Nephron progenitor cell (in vitro differentiated cells): ENCODE measurements at regions not wholly inside any gene's neighbourhood (a gene's known extent, or its start where the extent isn't known, plus 50 kb on each side); places are given as distances from the start of the nearest gene placed in this dataset.

Source experiments
- DNase-seq: peaks from one replicate; pipeline ENCODE4 v3.0.0; 2021
- H3K27ac Mint-ChIP-seq: 2 replicates; pipeline ENCODE4 v1.8.0; 2021; ENCODE audit warnings: mild to moderate bottlenecking, moderate library complexity, mixed read lengths
- H3K27me3 Mint-ChIP-seq: 2 replicates; pipeline ENCODE4 v1.8.0; 2021; ENCODE audit warnings: mild to moderate bottlenecking, low read depth, mixed read lengths; ENCODE audit not compliant: poor library complexity
- H3K36me3 Mint-ChIP-seq: 2 replicates; pipeline ENCODE4 v1.8.0; 2021; ENCODE audit warnings: low read depth, mixed read lengths
- H3K4me1 Mint-ChIP-seq: 2 replicates; pipeline ENCODE4 v1.8.0; 2021; ENCODE audit warnings: mixed read lengths
- H3K4me3 Mint-ChIP-seq: 2 replicates; pipeline ENCODE4 v1.8.0; 2021; ENCODE audit warnings: mild to moderate bottlenecking, moderate library complexity, mixed read lengths
- H3K9me3 Mint-ChIP-seq: 2 replicates; pipeline ENCODE4 v1.8.0; 2021; ENCODE audit warnings: mild to moderate bottlenecking, moderate library complexity, mixed read lengths
- TF ChIP-seq, protein P1 (sequence below): fragments of 200-600 bp; sonication (generic); IDR thresholded peaks from 2 replicates; pipeline ENCODE4 v1.5.0; 2021; ENCODE audit warnings: antibody characterized with exemption

DNA sequence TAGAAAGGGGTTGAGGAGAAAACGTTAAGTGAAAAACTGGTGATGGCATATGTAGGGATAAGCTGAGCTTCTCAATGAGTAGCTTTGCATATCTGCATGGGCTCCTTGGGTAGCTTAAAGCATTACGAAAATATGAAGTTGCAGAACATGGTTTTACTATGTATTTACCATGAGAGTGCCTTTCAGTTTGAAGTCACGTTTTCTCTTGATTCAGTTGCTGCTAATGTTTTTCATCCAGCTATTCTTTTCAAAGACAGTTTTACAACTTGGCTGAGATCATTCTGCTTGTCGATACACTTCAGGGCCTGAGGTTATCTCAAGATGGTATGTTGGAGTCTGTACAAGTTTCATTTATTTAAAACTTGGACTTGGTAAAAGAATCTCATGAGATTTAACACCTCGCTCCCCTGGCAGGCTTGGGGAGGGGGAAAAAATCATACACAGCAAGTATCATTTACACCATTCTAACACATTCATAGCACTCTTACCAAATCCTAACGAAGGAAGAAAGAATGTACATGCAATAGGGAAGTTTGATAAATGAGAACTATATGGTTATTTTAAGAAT lies 103.3 kb upstream of the CMC1 start:
- H3K4me1 Mint-ChIP-seq = no peaks in the 10 kb centered on the region
- peaks cover 3% of the 10 kb centered on the region for H3K27me3 Mint-ChIP-seq
- no peak for DNase-seq
- TF ChIP-seq, protein P1, sequence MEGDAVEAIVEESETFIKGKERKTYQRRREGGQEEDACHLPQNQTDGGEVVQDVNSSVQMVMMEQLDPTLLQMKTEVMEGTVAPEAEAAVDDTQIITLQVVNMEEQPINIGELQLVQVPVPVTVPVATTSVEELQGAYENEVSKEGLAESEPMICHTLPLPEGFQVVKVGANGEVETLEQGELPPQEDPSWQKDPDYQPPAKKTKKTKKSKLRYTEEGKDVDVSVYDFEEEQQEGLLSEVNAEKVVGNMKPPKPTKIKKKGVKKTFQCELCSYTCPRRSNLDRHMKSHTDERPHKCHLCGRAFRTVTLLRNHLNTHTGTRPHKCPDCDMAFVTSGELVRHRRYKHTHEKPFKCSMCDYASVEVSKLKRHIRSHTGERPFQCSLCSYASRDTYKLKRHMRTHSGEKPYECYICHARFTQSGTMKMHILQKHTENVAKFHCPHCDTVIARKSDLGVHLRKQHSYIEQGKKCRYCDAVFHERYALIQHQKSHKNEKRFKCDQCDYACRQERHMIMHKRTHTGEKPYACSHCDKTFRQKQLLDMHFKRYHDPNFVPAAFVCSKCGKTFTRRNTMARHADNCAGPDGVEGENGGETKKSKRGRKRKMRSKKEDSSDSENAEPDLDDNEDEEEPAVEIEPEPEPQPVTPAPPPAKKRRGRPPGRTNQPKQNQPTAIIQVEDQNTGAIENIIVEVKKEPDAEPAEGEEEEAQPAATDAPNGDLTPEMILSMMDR = no peak
- no peak overlapping the region for H3K27ac Mint-ChIP-seq
- H3K9me3 Mint-ChIP-seq = no peaks in the 10 kb centered on the region
- no peak overlapping the region for H3K4me3 Mint-ChIP-seq
- no peaks in the 10 kb centered on the region for H3K36me3 Mint-ChIP-seq

GRCh38 chr3:28139288-28139687 lies 102.1 kb upstream of the CMC1 start:
- no peaks in the 10 kb centered on the region for H3K9me3 Mint-ChIP-seq
- H3K4me3 Mint-ChIP-seq = no peak overlapping the region
- H3K27me3 Mint-ChIP-seq = peaks cover 3% of the 10 kb centered on the region
- no peak for DNase-seq
- TF ChIP-seq, protein P1 = no peak
- H3K4me1 Mint-ChIP-seq = no peaks in the 10 kb centered on the region
- H3K27ac Mint-ChIP-seq = no peak overlapping the region
- no peaks in the 10 kb centered on the region for H3K36me3 Mint-ChIP-seq

GRCh38 chr3:28139967-28140634 lies 101.3 kb upstream of the CMC1 start:
- peaks cover 3% of the 10 kb centered on the region for H3K27me3 Mint-ChIP-seq
- TF ChIP-seq, protein P1 = no peak
- H3K4me3 Mint-ChIP-seq = no peak overlapping the region
- H3K4me1 Mint-ChIP-seq = no peaks in the 10 kb centered on the region
- H3K27ac Mint-ChIP-seq = no peak overlapping the region
- no peak for DNase-seq
- no peaks in the 10 kb centered on the region for H3K36me3 Mint-ChIP-seq
- no peaks in the 10 kb centered on the region for H3K9me3 Mint-ChIP-seq

DNA sequence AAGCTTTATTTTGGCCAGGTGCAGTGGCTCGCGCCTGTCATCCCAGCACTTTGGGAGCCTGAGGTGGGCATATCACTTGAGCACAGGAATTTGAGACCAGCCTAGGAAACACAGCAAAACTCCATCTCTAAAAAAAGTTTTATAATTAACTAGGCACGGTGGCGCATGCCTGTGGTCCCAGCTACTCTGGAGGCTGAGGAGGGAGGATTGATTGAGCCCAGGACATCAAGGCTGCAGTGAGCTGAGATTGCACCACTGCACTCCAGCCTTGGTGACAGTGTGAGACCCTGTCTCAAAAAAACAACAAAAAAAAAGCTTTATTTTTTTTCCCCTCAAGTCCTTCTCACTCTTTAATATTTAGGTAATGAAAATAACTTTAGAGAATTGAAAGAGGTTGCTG lies 100.8 kb upstream of the CMC1 start:
- H3K4me1 Mint-ChIP-seq = no peaks in the 10 kb centered on the region
- TF ChIP-seq, protein P1 = no peak
- H3K9me3 Mint-ChIP-seq = no peaks in the 10 kb centered on the region
- no peaks in the 10 kb centered on the region for H3K36me3 Mint-ChIP-seq
- peaks cover 3% of the 10 kb centered on the region for H3K27me3 Mint-ChIP-seq
- no peak overlapping the region for H3K27ac Mint-ChIP-seq
- DNase-seq = no peak
- H3K4me3 Mint-ChIP-seq = no peak overlapping the region

GRCh38 chr3:28149960-28150359 lies 91.5 kb upstream of the CMC1 start:
- TF ChIP-seq, protein P1 = no peak

More at GRCh38 chr3:28149960-28150359, 91.5 kb upstream of the CMC1 start:
- no peak for DNase-seq
- Mint-ChIP-seq H3K27ac (no peak overlapping the region), H3K4me1 (no peaks in the 10 kb centered on the region), H3K36me3 (no peaks in the 10 kb centered on the region), H3K4me3 (no peak overlapping the region), H3K9me3 (peaks cover 3% of the 10 kb centered on the region), H3K27me3 (no peaks in the 10 kb centered on the region)
